Motor neuron (in vitro differentiated cells): ENCODE measurements at regions not wholly inside any gene's neighbourhood (a gene's known extent, or its start where the extent isn't known, plus 50 kb on each side); places are given as distances from the start of the nearest gene placed in this dataset.

Source experiments
- ATAC-seq, 8 experiments: fragments of 200-7000 bp; cut with Tn5 transposase; replicated peaks in 6 of 8; 2 replicates each; pipeline ENCODE4 v1.8.0; 2021; ENCODE audit warnings: mild to moderate bottlenecking in 8 of 8, moderate library complexity in 8 of 8
- H3K27ac ChIP-seq, 2 donors: fragments of 250-450 bp; sonication (Bioruptor Pico); 2 replicates each; pipeline ENCODE4 v1.9.0; 2021; ENCODE audit warnings: antibody characterized with exemption in 2 of 2, mild to moderate bottlenecking in 2 of 2, moderate library complexity in 1 of 2
- H3K4me1 ChIP-seq, 2 donors: fragments of 250-450 bp; sonication (Bioruptor Pico); replicated peaks in 1 of 2; 2 replicates each; pipeline ENCODE4 v1.6.1; 2021; ENCODE audit warnings: antibody characterized with exemption in 2 of 2, mild to moderate bottlenecking in 2 of 2, moderate library complexity in 1 of 2
- H3K4me3 ChIP-seq, 5 donors: fragments of 250-450 bp; sonication (Bioruptor Pico); 2 replicates each; pipeline ENCODE4 v1.9.0; 2021; ENCODE audit warnings: antibody characterized with exemption in 5 of 5, mild to moderate bottlenecking in 5 of 5, moderate library complexity in 4 of 5
- WGBS, 10 experiments: fragments of 450-650 bp; shearing (Covaris generic); methylation state at CpG; one replicate each; pipeline ENCODE4 v1.0.0; 2022; 5-methylcytosine and 5-hydroxymethylcytosine counted together
- in situ Hi-C, 9 experiments: fragments of 400-800 bp; cut with MboI; loops; one replicate each; pipeline ENCODE4 v1.15.0; 2021; ENCODE audit warnings: low sequenced_read_pairs in 9 of 9, low pct_unique_long_range_greater_than_20kb in 2 of 9; ENCODE audit not compliant: unreplicated experiment in 9 of 9

GRCh38 chr5:124894541-124894940 is 148.1 kb upstream of the ZNF608 start:
- WGBS, 10 experiments = 38 to 100% (median 87%) methylated on average over 3 to 4 of the region's 4 CpGs

GRCh38 chr5:124895236-124895635 is 148.8 kb upstream of the ZNF608 start:
- ATAC-seq = peak in 5 of 8 experiments; percentile 70 to 90 (median 78)
- no peak overlapping the region for H3K27ac ChIP-seq
- WGBS, 10 experiments = 0 to 100% (median 20%) methylated on average over 1 to 2 of the region's 2 CpGs; no CpG with 5 or more reads in 2 of the 10 experiments
- H3K4me1 ChIP-seq = peaks cover 5 to 11% of the 10 kb centered on the region in 2 donors
- in situ Hi-C loops = no loop called here
- H3K4me3 ChIP-seq = no peak overlapping the region

More at GRCh38 chr5:124894541-124894940, 148.1 kb upstream of the ZNF608 start:
- H3K4me1 ChIP-seq = peaks cover 12 to 17% of the 10 kb centered on the region in 2 donors
- in situ Hi-C loops = no loop called here
- H3K27ac ChIP-seq = no peak overlapping the region
- H3K4me3 ChIP-seq = no peak overlapping the region
- no peak for ATAC-seq

GRCh38 chr5:124901081-124901480 is 154.6 kb upstream of the ZNF608 start:
- H3K4me1 ChIP-seq = peaks cover 38 to 47% of the 10 kb centered on the region in 2 donors
- in situ Hi-C loops = no loop called here

GRCh38 chr5:124902097-124902821 is 155.8 kb upstream of the ZNF608 start:
- in situ Hi-C loops = no loop called here
- Histone ChIP-seq H3K4me3 (peak overlapping the region in 1 of 5 donors; percentile 3), H3K4me1 (peaks cover 49 to 59% of the 10 kb centered on the region in 2 donors), H3K27ac (peak overlapping the region; percentile 32 to 85)
- peak; percentile 33 to 91 (median 89) for ATAC-seq
- WGBS, 10 experiments = 0 to 90% (median 10%) methylated on average over 1 to 5 of the region's 5 CpGs

More at GRCh38 chr5:124901081-124901480, 154.6 kb upstream of the ZNF608 start:
- no peak overlapping the region for H3K27ac ChIP-seq
- no peak overlapping the region for H3K4me3 ChIP-seq
- no peak for ATAC-seq

- peak in 2 of 8 experiments; percentile 13 to 29 for ATAC-seq
- 17 to 85% (median 56%) methylated on average over 1 to 2 of the region's 2 CpGs; no CpG with 5 or more reads in 1 of the 10 experiments for WGBS, 10 experiments
- Histone ChIP-seq H3K27ac (no peak overlapping the region), H3K4me3 (no peak overlapping the region), H3K4me1 (peaks cover 68 to 76% of the 10 kb centered on the region in 2 donors)
- in situ Hi-C loops = no loop called here
Measured at GRCh38 chr5:124905256-124906130, 159.1 kb upstream of the ZNF608 start.

GRCh38 chr5:124906339-124907097 is 160.1 kb upstream of the ZNF608 start:
- WGBS, 10 experiments = 0 to 24% (median 15%) methylated on average over 1 to 5 of the region's 6 CpGs; no CpG with 5 or more reads in 3 of the 10 experiments
- no peak overlapping the region for H3K4me3 ChIP-seq
- in situ Hi-C loops = no loop called here
- H3K27ac ChIP-seq = peak overlapping the region in 1 of 2 donors; percentile 44
- ATAC-seq = peak; percentile 9 to 45 (median 14)
- H3K4me1 ChIP-seq = peaks cover 68 to 71% of the 10 kb centered on the region in 2 donors

GRCh38 chr5:124907098-124907644 is 160.7 kb upstream of the ZNF608 start:
- peak overlapping the region in 1 of 2 donors; percentile 44 for H3K27ac ChIP-seq
- H3K4me3 ChIP-seq = no peak overlapping the region
- in situ Hi-C loops = no loop called here
- ATAC-seq = no peak
- H3K4me1 ChIP-seq = peaks cover 63 to 65% of the 10 kb centered on the region in 2 donors
- WGBS, 10 experiments = 63 to 95% (median 89%) methylated on average over 1 to 12 of the region's 12 CpGs; no CpG with 5 or more reads in 1 of the 10 experiments

GRCh38 chr5:124908581-124909451 is 162.4 kb upstream of the ZNF608 start:
- in situ Hi-C loops = no loop called here
- no peak overlapping the region for H3K4me3 ChIP-seq
- no peak overlapping the region for H3K27ac ChIP-seq
- 45 to 80% (median 57%) methylated on average over 4 to 7 of the region's 7 CpGs for WGBS, 10 experiments
- ATAC-seq = peak in 6 of 8 experiments; percentile 66 to 81 (median 76)
- H3K4me1 ChIP-seq = peaks cover 48% of the 10 kb centered on the region in 2 donors

- peaks cover 41 to 42% of the 10 kb centered on the region in 2 donors for H3K4me1 ChIP-seq
- no peak for ATAC-seq
- WGBS, 10 experiments = 25 to 100% (median 83%) methylated on average over 1 to 5 of the region's 5 CpGs; no CpG with 5 or more reads in 2 of the 10 experiments
Measured at GRCh38 chr5:124909734-124910133, 163.3 kb upstream of the ZNF608 start.

GRCh38 chr5:124910354-124911016 is 164.0 kb upstream of the ZNF608 start:
- Histone ChIP-seq H3K4me3 (no peak overlapping the region), H3K4me1 (peaks cover 35 to 37% of the 10 kb centered on the region in 2 donors), H3K27ac (no peak overlapping the region)
- WGBS, 10 experiments = 50 to 100% (median 88%) methylated on average over 1 to 3 of the region's 3 CpGs; no CpG with 5 or more reads in 3 of the 10 experiments
- no peak for ATAC-seq
- in situ Hi-C loops = no loop called here

More at GRCh38 chr5:124909734-124910133, 163.3 kb upstream of the ZNF608 start:
- in situ Hi-C loops = no loop called here
- H3K4me3 ChIP-seq = no peak overlapping the region
- no peak overlapping the region for H3K27ac ChIP-seq

- in situ Hi-C loops = no loop called here
- 75 to 100% (median 97%) methylated on average over 1 to 8 of the region's 20 CpGs; no CpG with 5 or more reads in 1 of the 10 experiments for WGBS, 10 experiments
- H3K4me1 ChIP-seq = peaks cover 16% of the 10 kb centered on the region in 2 donors
- no peak overlapping the region for H3K27ac ChIP-seq
- H3K4me3 ChIP-seq = no peak overlapping the region
- no peak for ATAC-seq
Measured at GRCh38 chr5:124912638-124913328, 166.3 kb upstream of the ZNF608 start.
